Embryonic facial prominence (tissue), 1 donor: ENCODE measurements at regions not wholly inside any gene's neighbourhood (a gene's known extent, or its start where the extent isn't known, plus 50 kb on each side); places are given as distances from the start of the nearest gene placed in this dataset.

ENCODE experiments used
- DNase-seq: peaks from one replicate; pipeline ENCODE4 v3.0.0-alpha.2; 2016; ENCODE audit errors: extremely low spot score

DNA sequence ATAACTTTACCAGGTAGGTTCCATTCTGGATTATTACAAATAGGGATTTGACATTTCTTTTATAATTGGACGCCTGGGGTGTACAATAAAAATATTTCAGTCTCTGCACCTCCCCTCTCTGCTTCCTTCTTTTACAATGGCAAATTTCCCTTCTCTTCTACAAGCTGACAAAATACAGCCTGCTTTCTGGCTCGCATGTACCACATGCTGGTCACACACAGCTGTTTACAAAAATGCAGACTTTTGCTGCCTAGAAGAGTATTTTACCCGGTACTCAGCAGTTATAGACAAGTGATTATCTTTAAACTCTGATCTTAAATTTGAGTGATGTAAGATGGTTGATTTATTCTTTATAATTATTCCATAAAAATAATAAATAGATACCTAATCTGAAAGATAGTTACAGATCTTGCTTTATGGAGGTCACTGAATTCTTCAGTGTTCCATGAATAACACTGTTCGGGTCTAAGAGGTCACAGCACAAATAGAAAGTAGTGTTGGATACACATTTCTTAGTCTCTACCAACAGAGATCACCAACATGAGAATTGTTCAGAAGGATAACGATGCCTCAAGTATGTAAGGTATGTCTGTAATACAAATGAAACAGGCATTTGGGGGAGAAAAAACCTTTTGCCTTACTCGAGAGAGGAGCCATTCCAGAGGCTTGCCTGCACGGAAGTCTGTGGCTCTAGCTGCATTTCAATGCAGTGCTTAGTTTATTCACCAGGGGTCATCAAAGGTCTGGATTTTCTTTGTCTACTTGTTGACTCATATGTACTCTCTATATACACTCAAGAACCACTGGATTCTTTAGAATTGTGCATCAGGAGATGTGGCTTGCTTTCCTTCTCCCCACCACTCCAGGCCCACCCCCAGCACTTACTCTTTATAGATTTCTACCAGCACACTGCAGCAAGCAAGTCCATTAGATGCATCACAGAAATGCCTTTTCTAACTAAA is 206.6 kb upstream of the RFX3 start:
- DNase-seq = peak; percentile 85

DNA sequence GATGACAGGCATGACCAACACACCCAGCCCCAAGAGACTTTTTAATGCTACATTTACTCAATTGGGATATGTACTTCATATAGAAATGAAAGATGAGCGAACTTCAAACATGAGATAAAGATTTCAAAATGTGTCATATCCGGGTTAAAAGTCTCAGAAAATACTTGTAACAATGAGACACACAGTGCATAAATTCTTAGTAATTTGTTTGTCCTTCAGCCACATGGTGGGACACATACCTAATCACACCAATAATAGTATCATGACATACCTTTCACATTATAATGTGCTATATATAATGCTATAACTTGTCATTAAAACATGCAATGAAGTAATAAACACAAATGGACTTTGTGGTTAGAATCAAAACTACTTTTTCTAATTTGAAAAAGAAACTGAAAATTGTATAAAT is 204.7 kb upstream of the RFX3 start:
- DNase-seq = no peak

DNA sequence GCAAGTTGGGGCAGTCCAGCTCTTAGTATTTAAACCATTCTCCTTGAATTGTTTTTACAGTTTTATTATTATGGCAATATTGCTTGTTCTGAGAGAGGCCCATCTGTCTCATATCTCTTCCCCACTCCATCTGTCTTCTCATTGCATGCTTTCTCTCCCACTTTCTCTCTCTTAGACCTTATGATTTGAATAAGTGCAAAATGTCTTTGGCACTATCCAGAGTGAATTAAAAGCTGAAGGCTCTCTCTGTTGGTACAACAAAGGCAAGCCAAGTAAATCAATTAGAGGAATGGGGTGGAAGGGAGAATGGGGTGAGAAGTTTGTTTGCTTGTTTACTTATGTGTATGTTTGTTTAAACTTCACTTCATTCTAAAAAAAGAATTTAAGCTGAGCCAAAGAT is 195.3 kb upstream of the RFX3 start:
- DNase-seq = no peak

DNA sequence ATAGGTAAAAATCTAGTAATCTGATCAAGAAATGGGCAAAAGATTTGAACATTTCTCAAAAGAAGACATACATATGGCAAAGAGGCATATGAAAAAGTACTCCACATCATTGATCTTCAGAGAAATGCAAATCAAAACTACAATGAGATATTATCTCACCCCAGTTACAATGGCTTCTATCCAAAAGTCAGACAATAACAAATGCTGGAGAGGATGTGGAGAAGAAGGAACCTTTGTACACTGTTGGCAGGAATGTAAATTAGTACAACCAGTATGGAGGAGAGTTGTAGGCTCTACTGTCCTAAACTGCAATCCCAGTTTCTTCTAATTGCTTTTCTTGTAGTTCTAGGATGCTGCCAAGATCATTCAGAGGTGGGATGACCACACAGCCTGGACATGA is 193.5 kb upstream of the RFX3 start:
- DNase-seq = no peak

DNA sequence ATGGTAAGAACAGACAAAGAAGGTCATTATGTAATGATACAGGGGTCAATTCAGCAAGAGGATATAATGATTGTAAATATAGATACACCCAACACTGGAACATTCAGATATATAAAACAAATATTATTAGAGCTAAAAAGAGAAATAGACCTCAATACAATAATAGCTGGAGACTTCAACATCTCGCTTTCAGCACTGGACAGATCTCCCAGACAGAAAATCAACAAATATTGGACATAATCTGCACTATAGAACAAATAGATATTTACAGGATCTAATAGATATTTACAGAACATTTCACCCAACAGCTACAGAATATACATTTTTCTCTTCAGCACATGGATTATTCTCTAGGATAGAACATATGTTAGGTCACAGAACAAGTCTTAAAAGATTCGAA is 190.6 kb upstream of the RFX3 start:
- no peak for DNase-seq

DNA sequence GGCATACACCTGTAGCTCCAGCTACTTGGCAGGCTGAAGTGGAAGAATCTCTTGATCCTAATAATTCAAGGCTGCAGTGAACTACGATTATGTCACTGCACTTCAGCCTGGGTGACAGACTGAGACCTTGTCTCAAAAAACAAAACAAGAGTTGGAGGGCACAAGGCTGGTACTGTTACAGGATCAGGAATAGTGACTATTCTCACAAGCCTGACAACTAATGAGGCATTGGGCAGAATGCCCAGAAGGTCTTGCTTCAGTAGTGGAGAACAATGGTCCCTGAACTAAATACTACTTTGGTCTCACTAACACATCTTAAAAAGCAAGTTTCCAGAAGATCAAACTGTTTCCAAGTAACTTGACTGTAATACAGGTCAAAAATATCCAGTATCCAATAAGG is 182.9 kb upstream of the RFX3 start:
- DNase-seq = no peak

DNA sequence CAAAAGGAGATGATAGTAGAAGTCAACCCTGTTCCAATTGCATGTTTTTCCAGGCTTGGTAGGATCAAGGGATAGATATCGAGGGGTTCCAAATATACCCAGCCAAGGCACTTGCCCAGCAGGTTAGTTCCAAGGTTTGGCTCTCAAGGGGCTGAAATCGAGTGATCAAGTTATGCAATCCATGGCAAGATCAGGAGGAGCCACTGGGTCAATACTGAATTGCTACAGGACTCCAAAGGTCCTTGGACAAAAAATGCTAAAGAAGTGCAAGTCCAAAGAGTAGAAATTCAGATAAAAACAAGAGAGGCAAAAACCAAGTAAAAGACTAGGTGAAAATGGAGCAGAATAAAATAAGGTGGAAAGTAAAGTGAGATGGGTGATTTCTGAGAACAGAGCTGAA is 179.1 kb upstream of the RFX3 start:
- DNase-seq = no peak

DNA sequence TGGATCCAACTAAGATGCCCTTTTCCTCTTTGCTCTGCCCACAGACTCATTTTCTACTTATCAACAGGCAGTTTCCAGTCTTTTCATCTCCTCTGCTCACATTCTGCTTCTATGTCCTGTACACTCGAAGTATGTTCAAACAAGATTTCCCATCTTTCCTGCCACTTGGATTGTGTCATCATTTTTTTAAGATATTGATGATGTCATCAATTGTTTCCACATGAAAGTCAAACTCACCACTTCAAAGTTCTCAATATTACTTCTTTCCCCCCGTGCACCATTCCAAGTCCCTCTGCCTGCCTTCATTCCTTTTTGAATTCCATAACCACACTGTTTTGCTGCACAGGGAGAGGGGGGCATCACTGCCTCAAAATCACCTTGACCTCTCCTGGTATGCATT is 175.0 kb upstream of the RFX3 start:
- DNase-seq = no peak

DNA sequence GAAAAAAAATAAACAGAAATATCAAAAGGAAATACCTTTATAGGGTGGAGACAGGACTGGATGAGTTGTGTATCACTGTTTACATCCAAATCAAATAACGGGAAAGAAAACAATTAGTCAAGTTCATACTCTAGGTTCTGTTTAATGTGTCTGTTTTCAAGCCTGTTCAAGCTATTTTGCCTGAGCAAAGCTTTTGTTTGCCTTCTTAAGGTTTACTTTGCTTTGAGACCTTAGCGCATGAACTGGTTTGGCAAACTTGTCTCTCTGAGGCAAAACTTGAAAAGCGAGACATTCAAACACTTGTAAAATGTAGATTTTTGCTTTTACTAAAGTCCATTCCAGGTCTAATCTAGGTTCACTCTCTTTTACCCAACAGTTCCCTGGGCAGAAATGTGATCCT is 174.1 kb upstream of the RFX3 start:
- DNase-seq = no peak

DNA sequence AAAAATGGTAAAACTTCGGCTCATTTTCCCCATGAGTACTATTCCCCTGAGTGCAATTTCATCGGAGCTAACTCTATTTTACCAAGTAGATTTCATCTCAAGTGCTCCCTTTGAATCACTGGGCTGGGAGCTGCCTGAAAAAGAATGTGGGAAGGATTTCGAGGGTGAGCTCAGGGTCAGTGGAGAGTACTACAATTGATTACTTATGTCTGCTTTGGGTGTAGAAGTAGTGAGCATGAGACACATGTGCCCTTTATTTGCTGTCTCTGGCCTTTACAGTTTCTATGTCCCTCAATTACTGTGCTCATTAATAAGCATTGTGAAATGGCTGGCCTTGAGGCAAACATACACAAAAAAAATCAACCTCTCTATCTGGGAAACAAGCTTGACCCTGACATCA is 172.7 kb upstream of the RFX3 start:
- DNase-seq = no peak

DNA sequence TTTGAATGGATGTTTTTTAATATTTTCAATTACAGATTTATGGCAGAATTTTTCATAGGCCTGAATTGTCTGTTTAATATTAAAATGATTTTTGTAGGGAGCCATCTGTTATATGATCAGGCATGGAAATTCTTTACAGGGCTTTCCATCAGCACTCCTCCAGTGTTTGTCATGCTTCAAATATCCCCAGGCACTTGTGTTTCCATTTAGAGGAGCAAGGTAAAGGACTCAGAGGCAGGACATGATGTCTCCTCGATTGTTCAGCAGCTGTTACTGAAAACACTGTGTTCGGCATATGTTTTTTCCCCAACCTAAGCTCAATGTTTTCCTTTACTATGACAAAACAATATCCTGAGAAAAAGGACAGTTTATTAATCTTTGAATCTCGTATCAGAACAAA is 172.3 kb upstream of the RFX3 start:
- DNase-seq = no peak

DNA sequence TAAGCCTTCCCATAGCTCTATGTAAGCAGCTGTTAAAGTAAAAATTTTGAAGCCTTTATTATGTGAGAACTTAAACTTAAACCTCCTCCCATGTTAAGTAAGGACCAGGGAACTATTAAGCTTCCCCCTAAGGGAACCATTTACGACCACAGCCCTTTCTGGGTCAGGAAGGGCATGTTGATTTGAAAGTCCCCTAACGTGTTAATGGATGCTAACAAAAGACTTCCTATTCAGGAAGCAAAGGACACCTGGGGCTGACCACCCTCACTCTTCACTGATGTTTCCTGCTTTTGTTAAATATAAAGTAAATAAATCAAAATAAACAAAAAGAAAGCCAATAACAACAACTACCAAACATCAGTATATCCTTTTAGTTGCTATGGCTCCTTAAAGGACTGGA is 170.6 kb upstream of the RFX3 start:
- no peak for DNase-seq

DNA sequence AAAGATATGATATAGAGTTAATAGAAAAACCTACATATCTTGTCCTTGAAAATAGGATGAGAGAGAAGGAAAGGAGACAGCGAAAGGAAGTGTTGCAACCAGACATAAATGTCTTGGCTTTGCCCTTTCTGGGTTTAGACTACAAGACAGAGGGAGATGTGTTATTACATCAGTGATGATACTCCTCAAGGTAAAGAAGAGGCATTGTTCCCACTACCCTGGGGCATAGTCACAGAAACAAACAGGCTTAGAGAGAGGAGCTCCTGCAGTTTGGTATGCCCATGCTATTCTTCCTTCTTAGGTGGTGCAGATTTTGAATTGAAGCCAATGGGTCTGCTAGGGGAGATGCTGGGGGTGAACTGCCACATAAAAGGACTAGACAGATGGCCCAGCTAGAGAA is 166.8 kb upstream of the RFX3 start:
- no peak for DNase-seq

DNA sequence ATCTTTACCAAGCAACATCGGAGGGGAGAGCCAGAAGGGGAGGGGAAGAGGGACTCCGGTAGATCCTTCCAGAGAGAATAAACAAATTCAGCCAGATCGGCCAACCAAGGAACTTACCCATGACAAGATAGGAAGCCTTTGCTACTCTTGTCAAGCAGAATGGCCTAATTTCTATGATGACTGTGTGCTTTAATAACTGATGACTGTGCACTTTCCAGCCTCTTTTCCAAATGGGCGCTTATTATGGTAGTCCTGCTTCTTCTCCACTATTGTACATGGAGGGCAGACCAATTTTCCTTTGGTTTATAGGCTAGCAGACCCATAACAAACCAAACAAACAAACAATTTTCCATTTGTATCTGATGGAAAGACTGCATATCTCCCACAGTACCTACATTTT is 163.8 kb upstream of the RFX3 start:
- no peak for DNase-seq

DNA sequence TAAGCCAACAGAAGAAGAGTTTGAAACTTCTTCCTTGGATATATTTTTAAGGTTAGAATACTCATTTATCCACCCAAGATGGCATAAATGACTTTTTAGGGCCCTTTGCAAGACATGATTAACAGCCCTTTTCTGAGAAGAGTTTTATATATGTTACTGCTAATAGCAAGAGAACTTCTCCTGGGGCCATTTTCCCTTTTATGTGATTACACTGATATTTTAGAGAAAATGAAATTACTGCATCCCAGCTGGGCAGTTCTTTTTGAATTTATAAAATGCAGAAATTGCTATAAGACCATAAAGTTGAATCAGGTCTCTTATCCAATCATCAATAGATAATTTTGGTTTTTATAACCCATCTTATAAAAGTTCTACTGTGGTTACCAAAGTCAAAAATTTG is 161.3 kb upstream of the RFX3 start:
- no peak for DNase-seq

DNA sequence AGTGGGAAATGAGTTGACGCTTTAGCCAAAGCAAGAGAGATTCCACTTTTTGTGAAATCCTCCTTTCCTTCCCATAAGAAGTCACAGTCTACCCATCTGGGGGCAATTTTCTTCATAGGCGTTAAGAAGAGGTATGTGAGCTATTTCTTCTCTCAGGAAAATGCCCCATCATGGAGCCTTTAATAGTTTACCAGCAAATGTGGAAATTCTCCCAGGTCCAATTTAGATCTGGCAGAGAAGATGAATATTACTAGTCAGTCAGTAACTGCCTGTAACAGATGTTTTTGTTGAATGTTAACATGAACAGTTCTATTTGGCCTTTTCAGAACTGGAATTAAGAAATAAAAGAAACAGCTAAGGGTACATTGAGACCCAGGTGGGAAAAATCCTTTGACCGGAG is 156.4 kb upstream of the RFX3 start:
- DNase-seq = no peak

DNA sequence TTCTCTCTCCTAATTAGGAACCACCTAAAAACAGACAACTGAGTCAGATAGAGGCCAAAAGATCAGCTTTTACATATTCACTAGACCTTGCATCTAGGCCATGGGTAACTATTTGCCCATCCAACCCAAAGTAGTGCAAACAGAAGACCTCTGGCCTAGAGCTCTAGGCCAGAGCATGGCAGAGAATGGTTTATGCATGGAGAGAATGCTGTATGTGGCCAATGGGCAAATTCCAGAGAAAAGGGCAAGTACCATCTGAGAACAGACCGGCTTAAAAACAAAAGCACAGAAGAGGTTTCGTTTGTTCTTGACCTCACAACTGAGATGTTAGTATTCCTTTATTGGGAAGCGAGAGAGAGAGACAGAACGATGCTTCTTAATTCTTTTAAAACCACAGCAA is 151.7 kb upstream of the RFX3 start:
- no peak for DNase-seq

DNA sequence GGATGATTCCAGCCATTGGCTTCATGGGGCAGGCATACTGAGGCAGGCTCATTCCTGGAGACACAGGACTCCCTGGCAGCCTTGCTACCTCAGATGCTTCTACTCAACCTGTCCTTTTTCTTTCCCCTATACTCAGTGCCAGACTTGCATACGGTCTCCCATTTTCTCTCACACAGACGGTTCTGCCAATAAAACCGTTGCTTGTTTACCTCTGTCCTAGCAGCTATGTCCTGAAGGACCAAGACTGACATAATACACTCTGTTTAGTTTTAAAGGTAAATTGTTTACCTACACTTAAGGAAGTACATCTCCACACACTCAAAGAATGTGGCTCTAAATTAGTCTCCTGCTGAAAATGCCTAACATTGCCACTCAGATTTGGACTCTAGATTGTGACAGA is 151.0 kb upstream of the RFX3 start:
- DNase-seq = no peak

DNA sequence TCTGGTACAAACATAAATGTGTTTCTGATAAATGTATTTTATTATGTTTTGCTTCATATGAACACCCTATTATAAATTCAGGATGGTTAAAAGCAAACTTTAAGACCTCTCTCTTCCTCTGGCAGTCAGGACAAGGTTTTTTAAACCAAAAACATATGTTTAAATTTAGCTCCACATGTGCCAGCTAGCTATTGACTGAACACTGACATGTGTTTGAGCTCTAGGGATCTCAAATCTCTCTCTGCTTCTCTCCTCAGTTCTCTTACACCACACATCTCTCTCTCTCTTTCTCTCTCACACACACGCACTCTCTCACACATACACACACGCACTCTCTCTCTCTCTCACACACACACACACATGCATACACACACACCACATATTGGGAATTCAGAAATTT is 150.1 kb upstream of the RFX3 start:
- peak; percentile 69 for DNase-seq

DNA sequence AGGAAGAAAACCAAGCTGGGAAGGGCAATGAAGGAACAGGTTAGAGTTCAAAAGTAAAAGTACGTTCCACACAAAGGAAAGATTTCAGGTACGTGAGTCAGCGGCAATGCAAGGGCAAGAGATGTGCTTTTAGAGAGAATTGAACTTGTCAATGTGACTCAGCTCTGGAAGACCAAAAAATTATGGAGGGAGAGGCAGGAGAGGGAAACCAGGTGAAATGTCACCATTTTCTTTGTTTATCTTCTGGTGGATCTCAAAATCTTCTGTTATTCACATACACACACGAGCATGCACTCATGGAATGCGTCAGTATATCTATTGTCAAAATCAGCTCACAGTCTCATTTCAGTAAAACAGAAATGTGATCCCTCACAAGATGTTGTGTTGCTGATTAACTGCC is 148.8 kb upstream of the RFX3 start:
- DNase-seq = no peak

DNA sequence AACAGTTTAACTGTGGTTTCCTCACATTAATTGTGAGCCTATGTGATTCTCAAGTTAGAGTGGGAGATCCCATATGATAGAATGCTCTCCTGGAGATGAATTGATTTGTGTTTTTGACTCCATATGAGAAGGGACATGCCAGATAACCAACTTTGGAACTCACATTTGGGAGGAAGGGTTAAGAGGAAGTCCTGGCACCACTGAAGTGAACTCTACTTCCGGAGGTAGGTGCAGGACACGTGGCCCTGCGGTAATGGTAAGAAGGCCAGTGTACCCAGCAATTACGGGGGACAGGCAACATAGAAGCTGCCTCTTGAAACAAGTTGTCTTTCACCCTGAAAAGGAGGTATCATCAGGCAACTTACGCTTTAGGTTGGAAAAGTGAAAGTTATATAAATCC is 146.6 kb upstream of the RFX3 start:
- no peak for DNase-seq

DNA sequence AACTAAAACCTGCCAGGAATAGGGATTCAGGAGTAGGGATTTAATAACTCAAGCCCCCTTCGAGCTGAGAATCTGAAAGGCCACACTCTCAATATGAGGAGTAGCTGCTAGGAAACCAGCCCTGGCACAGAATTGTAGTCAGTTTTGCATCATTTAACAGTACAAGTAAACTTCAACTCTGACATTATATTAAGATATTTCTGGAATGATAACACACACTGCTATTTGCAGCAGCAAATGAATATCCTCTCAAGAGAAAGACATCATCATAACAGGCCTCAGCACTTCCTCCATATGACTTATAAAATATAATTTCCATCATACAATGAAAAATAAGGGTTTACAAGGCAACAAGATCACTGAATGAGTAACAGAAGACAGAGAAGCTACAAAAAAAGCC is 138.2 kb upstream of the RFX3 start:
- DNase-seq = no peak

DNA sequence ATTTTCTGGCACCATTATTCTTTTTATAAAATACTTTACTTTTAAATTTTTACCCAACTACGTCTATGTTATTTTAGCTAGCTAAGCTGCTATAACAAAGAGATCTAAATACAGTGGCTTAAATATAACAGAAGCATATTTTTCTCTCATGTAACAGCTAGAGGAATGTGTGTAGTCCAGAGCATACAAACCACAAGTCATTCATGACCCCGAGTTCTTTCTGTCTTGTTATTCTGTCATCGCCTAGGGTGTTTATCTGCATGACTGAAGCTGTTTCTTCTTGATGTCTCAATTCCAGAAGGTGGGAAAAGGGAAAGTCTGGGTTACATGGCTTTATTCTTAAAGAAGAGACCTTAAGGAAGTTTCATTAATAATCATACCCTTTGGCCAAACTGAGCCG is 136.9 kb upstream of the RFX3 start:
- DNase-seq = no peak

DNA sequence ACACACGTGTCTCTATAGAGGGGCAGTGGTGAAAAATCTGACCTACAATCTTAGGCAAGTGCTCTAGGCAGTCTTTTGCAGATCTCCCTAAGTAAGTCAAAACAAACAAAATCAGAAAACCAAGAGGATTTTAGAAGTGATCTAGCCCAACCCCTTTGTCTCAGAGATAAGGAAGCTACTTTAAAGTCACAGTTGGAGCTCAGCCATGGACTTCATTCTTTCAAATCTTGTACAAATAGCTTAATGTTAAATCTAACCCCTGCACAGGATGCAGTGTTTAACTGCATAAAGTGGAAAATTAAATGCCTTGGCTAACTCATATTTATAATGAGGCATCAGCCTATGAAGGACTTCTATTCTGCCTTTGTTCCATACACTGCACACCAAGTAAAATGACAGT is 135.1 kb upstream of the RFX3 start:
- no peak for DNase-seq
